HepG2 (cell line): ENCODE measurements at regions not wholly inside any gene's neighbourhood (a gene's known extent, or its start where the extent isn't known, plus 50 kb on each side); places are given as distances from the start of the nearest gene placed in this dataset.

ENCODE experiments used
- ATAC-seq: fragments of 200-7000 bp; cut with Tn5 transposase; 3 replicates; pipeline ENCODE4 v1.9.1; 2020; ENCODE audit warnings: mild to moderate bottlenecking, moderate library complexity
- BruUV-seq: library from RNA; stranded (reverse); fragments of 400-500 nt; replicated peaks from 2 replicates; lab custom pipeline; 2021; lab: Mats Ljungman, UMichigan
- CTCF ChIA-PET: fragments of 300-600 bp; formaldehyde crosslinking; extraction: SDS; loops from one replicate; lab custom pipeline; 2021; ENCODE audit warnings: low total read pairs, inconsistent platforms, low intra/inter-chr PET ratio; lab: Yijun Ruan, JAX
- POLR2A ChIA-PET: fragments of 350-600 bp; sonication (Branson Sonifier 250); formaldehyde crosslinking; loops from one replicate; lab custom pipeline; 2020; ENCODE audit warnings: antibody characterized with exemption, inconsistent platforms; lab: Yijun Ruan, JAX
- DNase-seq: peaks from one replicate; pipeline ENCODE4 v3.0.0-alpha.2; 2015; ENCODE audit warnings: low spot score
- FAIRE-seq: peaks from 3 replicates; lab custom pipeline; 2011; peaks lifted over from hg19 to GRCh38; lab: Jason Lieb, UNC
- H2AFZ ChIP-seq: one replicate; pipeline ENCODE4 v1.6.1; 2011; ENCODE audit warnings: low read length, inconsistent platforms
- H3K27ac ChIP-seq: fragments of 300-600 bp; 3 replicates; pipeline ENCODE4 v1.8.0; 2011; ENCODE audit warnings: mixed run types, mild to moderate bottlenecking, mixed read lengths, low read length, inconsistent platforms; ENCODE audit not compliant: insufficient read depth; ENCODE audit errors: extremely low read length
- H3K27me3 ChIP-seq, 2 experiments: fragments of 200-600 bp in 1 of 2; 2 replicates in 1 of 2; 3 replicates in 1 of 2; pipeline versions ENCODE4 v1.6.0 to v1.8.0; 2011; ENCODE audit warnings: low read length in 2 of 2, mild to moderate bottlenecking in 2 of 2, moderate library complexity in 2 of 2, inconsistent platforms in 1 of 2; ENCODE audit not compliant: insufficient read depth in 2 of 2, control insufficient read depth in 1 of 2
- H3K36me3 ChIP-seq, 2 experiments: fragments of 200-600 bp in 1 of 2; replicated peaks in 1 of 2; 2 replicates in 1 of 2; 3 replicates in 1 of 2; pipeline versions ENCODE4 v1.5.1 to v1.8.0; 2011; ENCODE audit warnings: low read length in 2 of 2, inconsistent platforms in 1 of 2; ENCODE audit not compliant: insufficient read depth in 2 of 2, control insufficient read depth in 1 of 2
- H3K4me1 ChIP-seq: 2 replicates; pipeline ENCODE4 v1.5.1; 2012; ENCODE audit warnings: low read length, inconsistent platforms; ENCODE audit not compliant: insufficient read depth
- H3K4me2 ChIP-seq: 2 replicates; pipeline ENCODE4 v1.6.0; 2011; ENCODE audit warnings: low read depth, low read length, inconsistent platforms
- H3K4me3 ChIP-seq, 3 experiments: fragments of 200-600 bp in 1 of 3; sonication (generic), shearing (Covaris generic) in 1 of 3; replicated peaks in 1 of 3; 2 replicates each; pipeline ENCODE4 v1.5.1; 2011 to 2016; ENCODE audit warnings: low read length in 3 of 3, inconsistent platforms in 2 of 3, low read depth in 2 of 3, mild to moderate bottlenecking in 2 of 3, control low read depth in 1 of 3, mixed read lengths in 1 of 3; ENCODE audit not compliant: insufficient read depth in 1 of 3
- H3K79me2 ChIP-seq: one replicate; pipeline ENCODE4 v1.6.1; 2011; ENCODE audit warnings: low read length, inconsistent platforms; ENCODE audit not compliant: insufficient read depth
- H3K9ac ChIP-seq: 2 replicates; pipeline ENCODE4 v1.6.0; 2011; ENCODE audit warnings: mild to moderate bottlenecking, low read depth, low read length, inconsistent platforms; ENCODE audit not compliant: insufficient read depth
- H3K9me3 ChIP-seq: 2 replicates; pipeline ENCODE4 v1.5.1; 2012; ENCODE audit warnings: mild to moderate bottlenecking, low read length
- H4K20me1 ChIP-seq: 2 replicates; pipeline ENCODE4 v1.6.0; 2011; ENCODE audit warnings: inconsistent platforms, mild to moderate bottlenecking, low read length, moderate library complexity; ENCODE audit not compliant: insufficient read depth
- ATF5 ChIP-seq: sonication (generic); formaldehyde crosslinking; IDR thresholded peaks from 2 replicates; pipeline ENCODE4 v1.4.0; 2020; ENCODE audit warnings: mild to moderate bottlenecking, low read depth, missing genetic modification reagents
- FOXA3 ChIP-seq: IDR thresholded peaks from 2 replicates; pipeline ENCODE4 v1.6.1; 2016; ENCODE audit warnings: missing genetic modification reagents, missing compliant biosample characterization
- HNF4A ChIP-seq: sonication (generic); formaldehyde crosslinking; IDR thresholded peaks from 2 replicates; pipeline ENCODE4 v1.4.0; 2020; ENCODE audit warnings: missing genetic modification reagents
- SMAD1 ChIP-seq: sonication (generic); formaldehyde crosslinking; IDR thresholded peaks from 2 replicates; pipeline ENCODE4 v1.4.0; 2020; ENCODE audit warnings: missing genetic modification reagents, low read depth, mild to moderate bottlenecking, borderline replicate concordance
- SOX5 ChIP-seq: IDR thresholded peaks from 2 replicates; pipeline ENCODE4 v1.6.1; 2016; ENCODE audit warnings: borderline replicate concordance
- SRSF4 ChIP-seq: fragments of 200-400 bp; formaldehyde crosslinking; IDR thresholded peaks from one replicate; pipeline ENCODE4 v1.6.1; 2018; ENCODE audit warnings: mild to moderate bottlenecking, low read depth, low read length, moderate library complexity; ENCODE audit not compliant: poor library complexity, severe bottlenecking
- ZNF263 ChIP-seq: sonication (generic); formaldehyde crosslinking; IDR thresholded peaks from 2 replicates; pipeline ENCODE4 v1.4.0; 2020; ENCODE audit warnings: missing genetic modification reagents
- ZNF512B ChIP-seq: sonication (generic); formaldehyde crosslinking; IDR thresholded peaks from 2 replicates; pipeline ENCODE4 v1.5.1; 2020; ENCODE audit warnings: missing genetic modification reagents, mild to moderate bottlenecking, borderline replicate concordance
- WGBS: methylation state at CpG from one replicate; pipeline ENCODE4 v1.1.6; 2017; ENCODE audit warnings: low lambda C conversion rate; 5-methylcytosine and 5-hydroxymethylcytosine counted together
- in situ Hi-C: cut with HindIII; loops from 2 replicates; pipeline ENCODE4 v1.10.0; 2017; ENCODE audit warnings: low pct_unique_long_range_greater_than_20kb; ENCODE audit not compliant: extremely low pct_ligation_motif_present
- intact Hi-C: fragments of 100-400 bp; cut with micrococcal nuclease; formaldehyde crosslinking; loops from one replicate; pipeline ENCODE4 v1.10.0; 2022; ENCODE audit not compliant: unreplicated experiment
- TF ChIP-seq, protein P1 (sequence below): sonication (generic); formaldehyde crosslinking; IDR thresholded peaks from 2 replicates; pipeline ENCODE4 v1.5.1; 2020; ENCODE audit warnings: missing genetic modification reagents, mild to moderate bottlenecking, borderline replicate concordance

GRCh38 chr18:75350512-75350839 lies 77.0 kb downstream of the SMIM21 start:
- in situ Hi-C loops = no loop called here
- H3K4me2 ChIP-seq = no peak overlapping the region

More at GRCh38 chr18:75350512-75350839, 77.0 kb downstream of the SMIM21 start:
- H3K9me3 ChIP-seq = peaks cover 21% of the 10 kb centered on the region
- no peak overlapping the region for H2AFZ ChIP-seq
- H3K27me3 ChIP-seq = peaks cover 0 to 10% of the 10 kb centered on the region in 2 experiments; a peak in 1 of 5 replicates
- DNase-seq (no peak), ATAC-seq (no peak)
- POLR2A ChIA-PET = no interaction called here
- H3K79me2 ChIP-seq = no peaks in the 10 kb centered on the region
- TF ChIP-seq ZNF512B (CRISPR knock-in tag) (no peak), SRSF4 (no peak), SMAD1 (no peak), HNF4A (CRISPR knock-in tag) (no peak), ZNF263 (CRISPR knock-in tag) (no peak), SOX5 (CRISPR knock-in tag) (no peak), FOXA3 (CRISPR knock-in tag) (no peak), ATF5 (no peak)
- TF ChIP-seq, protein P1, sequence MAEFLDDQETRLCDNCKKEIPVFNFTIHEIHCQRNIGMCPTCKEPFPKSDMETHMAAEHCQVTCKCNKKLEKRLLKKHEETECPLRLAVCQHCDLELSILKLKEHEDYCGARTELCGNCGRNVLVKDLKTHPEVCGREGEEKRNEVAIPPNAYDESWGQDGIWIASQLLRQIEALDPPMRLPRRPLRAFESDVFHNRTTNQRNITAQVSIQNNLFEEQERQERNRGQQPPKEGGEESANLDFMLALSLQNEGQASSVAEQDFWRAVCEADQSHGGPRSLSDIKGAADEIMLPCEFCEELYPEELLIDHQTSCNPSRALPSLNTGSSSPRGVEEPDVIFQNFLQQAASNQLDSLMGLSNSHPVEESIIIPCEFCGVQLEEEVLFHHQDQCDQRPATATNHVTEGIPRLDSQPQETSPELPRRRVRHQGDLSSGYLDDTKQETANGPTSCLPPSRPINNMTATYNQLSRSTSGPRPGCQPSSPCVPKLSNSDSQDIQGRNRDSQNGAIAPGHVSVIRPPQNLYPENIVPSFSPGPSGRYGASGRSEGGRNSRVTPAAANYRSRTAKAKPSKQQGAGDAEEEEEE (CRISPR knock-in tag) = no peak
- TF ChIP-seq, all 625 proteins: peak for 0
- H3K4me3 ChIP-seq = no peak overlapping the region
- BruUV-seq = no TSS peak
- no peaks in the 10 kb centered on the region for H3K36me3 ChIP-seq
- 24% methylated on average over 3 of the region's 3 CpGs for WGBS
- no peak for FAIRE-seq
- intact Hi-C loops = no loop called here
- no peaks in the 10 kb centered on the region for H3K4me1 ChIP-seq
- CTCF ChIA-PET = no interaction called here
- H3K9ac ChIP-seq = no peak overlapping the region
- no peak overlapping the region for H3K27ac ChIP-seq
- no peaks in the 10 kb centered on the region for H4K20me1 ChIP-seq
